MM.1S (cell line): ENCODE measurements at regions not wholly inside any gene's neighbourhood (a gene's known extent, or its start where the extent isn't known, plus 50 kb on each side); places are given as distances from the start of the nearest gene placed in this dataset.
A peak's percentile ranks its signal among the peaks of the same experiment; 100 is the strongest.

Experiments
- DNase-seq: peaks from one replicate; pipeline ENCODE4 v3.0.0-alpha.2; 2015
- H2AFZ ChIP-seq: fragments of 300-600 bp; sonication (generic); 2 replicates; pipeline ENCODE4 v1.6.0; 2016; ENCODE audit warnings: antibody characterized with exemption, low read length
- H3F3A ChIP-seq: fragments of 300-600 bp; sonication (generic); 2 replicates; pipeline ENCODE4 v1.6.1; 2016; ENCODE audit warnings: mild to moderate bottlenecking, antibody characterized with exemption, low read length, moderate library complexity, mixed read lengths; ENCODE audit not compliant: insufficient read depth
- H3K27ac ChIP-seq: fragments of 300-600 bp; sonication (generic); 2 replicates; pipeline ENCODE4 v1.5.1; 2016; ENCODE audit warnings: mild to moderate bottlenecking, low read length
- H3K27me3 ChIP-seq: fragments of 300-600 bp; sonication (generic); replicated peaks from 2 replicates; pipeline ENCODE4 v1.6.0; 2016; ENCODE audit warnings: low read length; ENCODE audit not compliant: insufficient read depth
- H3K36me3 ChIP-seq: fragments of 300-600 bp; sonication (generic); replicated peaks from 2 replicates; pipeline ENCODE4 v1.6.1; 2016; ENCODE audit warnings: mild to moderate bottlenecking, low read length, mixed read lengths; ENCODE audit not compliant: insufficient read depth
- H3K4me1 ChIP-seq: fragments of 300-600 bp; sonication (generic); 2 replicates; pipeline ENCODE4 v1.6.1; 2016; ENCODE audit warnings: low read length, mixed read lengths
- H3K4me2 ChIP-seq: fragments of 300-600 bp; sonication (generic); 2 replicates; pipeline ENCODE4 v1.6.0; 2016; ENCODE audit warnings: low read depth, low read length
- H3K4me3 ChIP-seq: fragments of 300-600 bp; sonication (generic); 2 replicates; pipeline ENCODE4 v1.5.1; 2016; ENCODE audit warnings: low read length, mixed read lengths
- H3K79me2 ChIP-seq: fragments of 300-600 bp; sonication (generic); 2 replicates; pipeline ENCODE4 v1.6.1; 2016; ENCODE audit warnings: mixed run types, low read length, mixed read lengths
- H3K9ac ChIP-seq: fragments of 300-600 bp; sonication (generic); 2 replicates; pipeline ENCODE4 v1.6.1; 2016; ENCODE audit warnings: low read length, mixed read lengths
- H3K9me2 ChIP-seq: fragments of 300-600 bp; sonication (generic); replicated peaks from 2 replicates; pipeline ENCODE4 v1.6.1; 2016; ENCODE audit warnings: mild to moderate bottlenecking, low read length, mixed read lengths; ENCODE audit not compliant: insufficient read depth
- H3K9me3 ChIP-seq: fragments of 300-600 bp; sonication (generic); replicated peaks from 2 replicates; pipeline ENCODE4 v1.6.1; 2016; ENCODE audit warnings: mild to moderate bottlenecking, low read length, mixed read lengths; ENCODE audit not compliant: insufficient read depth
- H4K20me1 ChIP-seq: fragments of 300-600 bp; sonication (generic); 2 replicates; pipeline ENCODE4 v1.6.1; 2016; ENCODE audit warnings: mild to moderate bottlenecking, low read length, moderate library complexity, mixed read lengths; ENCODE audit not compliant: insufficient read depth
- EZH2 ChIP-seq: fragments of 300-600 bp; sonication (generic); optimal IDR thresholded peaks from 2 replicates; pipeline ENCODE3; 2017; ENCODE audit warnings: low read depth, mild to moderate bottlenecking, antibody characterized with exemption, low read length, mixed read lengths
- EZH2phosphoT487 ChIP-seq: fragments of 300-600 bp; sonication (generic); IDR thresholded peaks from 2 replicates; pipeline ENCODE4 v1.6.1; 2018; ENCODE audit warnings: antibody characterized with exemption, low read length
- TF ChIP-seq, protein P1 (sequence below): fragments of 300-600 bp; sonication (generic); IDR thresholded peaks from 2 replicates; pipeline ENCODE4 v1.5.1; 2016; ENCODE audit warnings: antibody characterized with exemption, low read length, mixed read lengths

DNA sequence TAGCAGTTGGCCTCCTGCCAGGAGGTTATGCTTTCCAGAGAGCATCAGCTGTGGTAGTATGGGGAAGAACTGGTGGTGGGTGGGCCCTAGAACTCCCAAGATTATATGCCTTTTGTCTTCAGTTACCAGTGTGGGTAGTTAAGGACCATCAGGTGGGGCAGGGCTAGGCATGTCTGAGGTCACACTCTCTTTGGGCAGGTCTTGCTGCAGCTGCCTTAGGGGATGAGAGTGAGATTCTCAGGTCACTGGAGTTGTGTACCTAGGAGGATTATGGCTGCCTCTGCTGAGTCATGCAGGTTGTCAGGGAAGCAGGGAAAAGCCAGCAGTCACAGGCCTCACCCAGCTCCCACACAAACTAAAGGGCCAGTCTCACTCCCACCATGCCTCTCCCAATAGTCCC is 172.9 kb upstream of the GYPA start:
- H3K9ac ChIP-seq: no peak overlapping the region
- H3K79me2 ChIP-seq: no peaks in the 10 kb centered on the region
- no peaks in the 10 kb centered on the region for H4K20me1 ChIP-seq
- no peak overlapping the region for H3K4me2 ChIP-seq
- H3K4me3 ChIP-seq: no peak overlapping the region
- H3K36me3 ChIP-seq: no peaks in the 10 kb centered on the region
- no peaks in the 10 kb centered on the region for H3K27me3 ChIP-seq
- no peaks in the 10 kb centered on the region for H3K9me3 ChIP-seq
- peaks cover 7% of the 10 kb centered on the region; the same call in 1 of the 2 replicates for H3K4me1 ChIP-seq
- no peaks in the 10 kb centered on the region for H3F3A ChIP-seq
- no peak overlapping the region for H3K27ac ChIP-seq
- TF ChIP-seq, protein P1, sequence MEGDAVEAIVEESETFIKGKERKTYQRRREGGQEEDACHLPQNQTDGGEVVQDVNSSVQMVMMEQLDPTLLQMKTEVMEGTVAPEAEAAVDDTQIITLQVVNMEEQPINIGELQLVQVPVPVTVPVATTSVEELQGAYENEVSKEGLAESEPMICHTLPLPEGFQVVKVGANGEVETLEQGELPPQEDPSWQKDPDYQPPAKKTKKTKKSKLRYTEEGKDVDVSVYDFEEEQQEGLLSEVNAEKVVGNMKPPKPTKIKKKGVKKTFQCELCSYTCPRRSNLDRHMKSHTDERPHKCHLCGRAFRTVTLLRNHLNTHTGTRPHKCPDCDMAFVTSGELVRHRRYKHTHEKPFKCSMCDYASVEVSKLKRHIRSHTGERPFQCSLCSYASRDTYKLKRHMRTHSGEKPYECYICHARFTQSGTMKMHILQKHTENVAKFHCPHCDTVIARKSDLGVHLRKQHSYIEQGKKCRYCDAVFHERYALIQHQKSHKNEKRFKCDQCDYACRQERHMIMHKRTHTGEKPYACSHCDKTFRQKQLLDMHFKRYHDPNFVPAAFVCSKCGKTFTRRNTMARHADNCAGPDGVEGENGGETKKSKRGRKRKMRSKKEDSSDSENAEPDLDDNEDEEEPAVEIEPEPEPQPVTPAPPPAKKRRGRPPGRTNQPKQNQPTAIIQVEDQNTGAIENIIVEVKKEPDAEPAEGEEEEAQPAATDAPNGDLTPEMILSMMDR: no peak
- TF ChIP-seq EZH2phosphoT487: no peak
- no peak for TF ChIP-seq EZH2
- H3K9me2 ChIP-seq: no peaks in the 10 kb centered on the region
- no peak overlapping the region for H2AFZ ChIP-seq
- DNase-seq: no peak

DNA sequence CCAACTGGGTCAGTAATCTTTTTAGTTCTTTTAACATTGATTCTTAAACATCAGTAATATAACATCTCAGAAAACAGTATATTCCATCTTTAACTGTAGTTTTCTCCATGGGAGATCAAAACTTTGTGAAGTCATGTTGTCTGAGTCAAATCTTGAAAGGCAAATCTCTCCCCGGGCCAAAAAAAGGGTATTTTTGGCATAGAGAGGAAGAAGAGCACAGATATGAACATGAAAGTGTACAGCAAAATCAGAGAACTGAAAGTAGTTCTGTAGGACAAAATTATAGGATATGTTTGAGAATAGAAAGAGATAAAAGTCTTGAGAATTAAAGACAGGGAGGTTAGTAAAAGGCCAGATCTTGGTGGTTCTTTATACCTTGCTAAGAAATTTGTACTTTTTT is 176.4 kb upstream of the GYPA start:
- Histone ChIP-seq H3K4me1 (peaks cover 7% of the 10 kb centered on the region; the same call in 1 of the 2 replicates), H3K9me3 (no peaks in the 10 kb centered on the region), H3K79me2 (no peaks in the 10 kb centered on the region), H3K27me3 (no peaks in the 10 kb centered on the region), H4K20me1 (no peaks in the 10 kb centered on the region), H3K4me2 (0 out of 2 replicates have a peak overlapping the region, but pooled peaks have one; percentile 14), H3F3A (no peaks in the 10 kb centered on the region), H3K36me3 (no peaks in the 10 kb centered on the region), H3K4me3 (no peak overlapping the region), H2AFZ (no peak overlapping the region), H3K27ac (no peak overlapping the region), H3K9ac (no peak overlapping the region), H3K9me2 (no peaks in the 10 kb centered on the region)
- DNase-seq: no peak
- TF ChIP-seq EZH2: no peak
- TF ChIP-seq EZH2phosphoT487: no peak
- TF ChIP-seq, protein P1: no peak

DNA sequence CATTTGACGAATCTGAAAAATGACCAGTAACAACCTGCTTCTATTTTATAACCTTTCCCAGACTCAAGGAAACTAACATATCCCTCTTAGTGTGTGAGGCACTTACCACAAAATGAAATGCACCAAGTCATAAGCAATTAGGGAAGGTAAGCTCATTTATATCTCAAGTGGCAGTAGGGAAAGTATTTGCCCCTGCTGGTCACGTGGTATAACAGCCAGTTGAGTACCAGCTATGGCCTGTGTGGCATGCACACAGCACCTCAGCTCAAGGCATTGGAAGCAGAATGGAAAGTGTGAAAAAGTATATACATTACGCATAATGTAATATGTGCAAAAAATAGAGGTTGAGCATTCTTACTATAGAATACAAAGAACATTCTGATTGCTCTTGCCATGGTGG is 178.3 kb upstream of the GYPA start:
- no peak overlapping the region for H2AFZ ChIP-seq
- H3K79me2 ChIP-seq: no peaks in the 10 kb centered on the region

More for the DNA sequence above, 178.3 kb upstream of the GYPA start:
- H3K9ac ChIP-seq: no peak overlapping the region
- no peaks in the 10 kb centered on the region for H3K36me3 ChIP-seq
- H4K20me1 ChIP-seq: no peaks in the 10 kb centered on the region
- no peaks in the 10 kb centered on the region for H3K9me3 ChIP-seq
- H3K4me3 ChIP-seq: no peak overlapping the region
- H3K4me2 ChIP-seq: no peak overlapping the region
- peaks cover 7% of the 10 kb centered on the region; the same call in 1 of the 2 replicates for H3K4me1 ChIP-seq
- no peaks in the 10 kb centered on the region for H3F3A ChIP-seq
- no peaks in the 10 kb centered on the region for H3K9me2 ChIP-seq
- TF ChIP-seq, protein P1: no peak
- TF ChIP-seq EZH2phosphoT487 (no peak), EZH2 (no peak)
- H3K27me3 ChIP-seq: no peaks in the 10 kb centered on the region
- H3K27ac ChIP-seq: no peak overlapping the region
- no peak for DNase-seq
